ENCODE measurements at regions not wholly inside any gene's neighbourhood (a gene's known extent, or its start where the extent isn't known, plus 50 kb on each side); places are given as distances from the start of the nearest gene placed in this dataset.

- TF ChIP-seq, protein P1, sequence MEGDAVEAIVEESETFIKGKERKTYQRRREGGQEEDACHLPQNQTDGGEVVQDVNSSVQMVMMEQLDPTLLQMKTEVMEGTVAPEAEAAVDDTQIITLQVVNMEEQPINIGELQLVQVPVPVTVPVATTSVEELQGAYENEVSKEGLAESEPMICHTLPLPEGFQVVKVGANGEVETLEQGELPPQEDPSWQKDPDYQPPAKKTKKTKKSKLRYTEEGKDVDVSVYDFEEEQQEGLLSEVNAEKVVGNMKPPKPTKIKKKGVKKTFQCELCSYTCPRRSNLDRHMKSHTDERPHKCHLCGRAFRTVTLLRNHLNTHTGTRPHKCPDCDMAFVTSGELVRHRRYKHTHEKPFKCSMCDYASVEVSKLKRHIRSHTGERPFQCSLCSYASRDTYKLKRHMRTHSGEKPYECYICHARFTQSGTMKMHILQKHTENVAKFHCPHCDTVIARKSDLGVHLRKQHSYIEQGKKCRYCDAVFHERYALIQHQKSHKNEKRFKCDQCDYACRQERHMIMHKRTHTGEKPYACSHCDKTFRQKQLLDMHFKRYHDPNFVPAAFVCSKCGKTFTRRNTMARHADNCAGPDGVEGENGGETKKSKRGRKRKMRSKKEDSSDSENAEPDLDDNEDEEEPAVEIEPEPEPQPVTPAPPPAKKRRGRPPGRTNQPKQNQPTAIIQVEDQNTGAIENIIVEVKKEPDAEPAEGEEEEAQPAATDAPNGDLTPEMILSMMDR (IDR thresholded peaks at IDR 0.05; ENCODE audit: control insufficient read depth, extremely low read depth, insufficient read depth), result no peak
- no peak for DNase-seq (ENCODE audit: low read depth)
- H3K4me3 ChIP-seq (ENCODE audit: low read depth, low read length), result no peak overlapping the region
These were observed 223.7 kb upstream of the CD96 start for GRCh38 chr3:111318289-111318688.

GRCh38 chr3:111319598-111319997, 222.4 kb upstream of the CD96 start:
- no peak overlapping the region for H3K4me3 ChIP-seq (ENCODE audit: low read depth, low read length)
- no peak for DNase-seq (ENCODE audit: low read depth)
- TF ChIP-seq, protein P1 (IDR thresholded peaks at IDR 0.05; ENCODE audit: control insufficient read depth, extremely low read depth, insufficient read depth), result no peak

DNA sequence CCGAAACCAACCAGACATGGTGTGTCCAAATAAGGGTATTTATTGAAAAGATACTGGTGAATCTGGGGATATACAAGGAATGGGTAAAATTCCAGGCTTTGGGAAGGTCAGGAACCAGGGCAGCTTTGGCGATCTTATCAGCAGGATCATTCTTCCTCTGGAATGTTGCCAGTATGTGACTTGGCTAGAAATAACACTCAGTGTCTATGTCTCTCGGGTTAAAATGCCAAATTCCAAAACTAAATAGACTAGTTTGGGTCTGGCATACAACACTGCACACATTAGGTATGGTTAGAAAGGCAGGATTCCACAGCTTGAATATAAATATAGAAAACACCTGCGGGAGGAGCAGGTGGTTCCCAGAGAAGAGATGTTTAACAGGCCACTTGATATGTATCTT, 220.2 kb upstream of the CD96 start:
- TF ChIP-seq, protein P1 (IDR thresholded peaks at IDR 0.05; ENCODE audit: control insufficient read depth, extremely low read depth, insufficient read depth), result no peak
- DNase-seq (ENCODE audit: low read depth), result peak; percentile 60
- no peak overlapping the region for H3K4me3 ChIP-seq (ENCODE audit: low read depth, low read length)

DNA sequence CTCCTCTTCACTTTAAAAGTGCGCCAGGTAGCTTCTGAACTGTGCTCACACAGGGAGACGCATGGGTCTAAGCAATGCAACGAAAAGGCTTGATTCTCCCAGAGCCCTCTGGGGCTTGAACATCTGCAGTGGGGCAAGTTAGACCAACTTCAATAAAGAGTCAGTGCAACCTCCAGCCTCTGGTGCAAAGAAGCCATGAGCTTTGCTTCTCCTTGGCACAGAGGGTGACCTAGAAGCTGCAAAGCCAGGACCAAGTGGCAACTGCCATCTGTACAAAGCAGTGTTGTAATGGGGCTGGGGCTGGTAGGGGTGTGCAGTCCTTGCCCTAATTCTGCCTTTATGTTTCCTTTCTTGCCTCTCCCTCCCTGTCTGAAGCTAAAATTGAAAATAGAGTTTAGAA, 219.0 kb upstream of the CD96 start:
- no peak for DNase-seq (ENCODE audit: low read depth)
- no peak overlapping the region for H3K4me3 ChIP-seq (ENCODE audit: low read depth, low read length)

GRCh38 chr3:111324151-111324550, 217.8 kb upstream of the CD96 start:
- no peak overlapping the region for H3K4me3 ChIP-seq (ENCODE audit: low read depth, low read length)
- no peak for DNase-seq (ENCODE audit: low read depth)
- TF ChIP-seq, protein P1 (IDR thresholded peaks at IDR 0.05; ENCODE audit: control insufficient read depth, extremely low read depth, insufficient read depth), result no peak

More for the DNA sequence above, 219.0 kb upstream of the CD96 start:
- TF ChIP-seq, protein P1 (IDR thresholded peaks at IDR 0.05; ENCODE audit: control insufficient read depth, extremely low read depth, insufficient read depth), result no peak

GRCh38 chr3:111324645-111325044, 217.4 kb upstream of the CD96 start:
- TF ChIP-seq, protein P1 (IDR thresholded peaks at IDR 0.05; ENCODE audit: control insufficient read depth, extremely low read depth, insufficient read depth), result no peak
- no peak for DNase-seq (ENCODE audit: low read depth)
- no peak overlapping the region for H3K4me3 ChIP-seq (ENCODE audit: low read depth, low read length)

- DNase-seq (ENCODE audit: low read depth), result no peak
These were observed 216.8 kb upstream of the CD96 start for GRCh38 chr3:111325160-111325718.

More at GRCh38 chr3:111325160-111325718, 216.8 kb upstream of the CD96 start:
- no peak overlapping the region for H3K4me3 ChIP-seq (ENCODE audit: low read depth, low read length)
- TF ChIP-seq, protein P1 (IDR thresholded peaks at IDR 0.05; ENCODE audit: control insufficient read depth, extremely low read depth, insufficient read depth), result no peak

All from LNCaP clone FGC (cell line).